ENCODE measurements at regions not wholly inside any gene's neighbourhood (a gene's known extent, or its start where the extent isn't known, plus 50 kb on each side); places are given as distances from the start of the nearest gene placed in this dataset.

- no peak overlapping the region for H3K27ac Mint-ChIP-seq (ENCODE audit: unreplicated experiment)
- no peak overlapping the region for H3K4me3 Mint-ChIP-seq (ENCODE audit: unreplicated experiment)
- H3K36me3 Mint-ChIP-seq (ENCODE audit: unreplicated experiment), result no peaks in the 10 kb centered on the region
These were observed 193.8 kb upstream of the LHX5 start for GRCh38 chr12:113665457-113665856.

GRCh38 chr12:113664224-113664681, 192.6 kb upstream of the LHX5 start:
- peaks cover 6% of the 10 kb centered on the region for H3K27me3 Mint-ChIP-seq (ENCODE audit: unreplicated experiment)

More at GRCh38 chr12:113665457-113665856, 193.8 kb upstream of the LHX5 start:
- Mint-ChIP-seq H3K9me3 (ENCODE audit: unreplicated experiment) (no peaks in the 10 kb centered on the region), H3K27me3 (ENCODE audit: unreplicated experiment) (peaks cover 6% of the 10 kb centered on the region), H3K4me1 (ENCODE audit: unreplicated experiment) (no peaks in the 10 kb centered on the region)
- TF ChIP-seq, protein P1, sequence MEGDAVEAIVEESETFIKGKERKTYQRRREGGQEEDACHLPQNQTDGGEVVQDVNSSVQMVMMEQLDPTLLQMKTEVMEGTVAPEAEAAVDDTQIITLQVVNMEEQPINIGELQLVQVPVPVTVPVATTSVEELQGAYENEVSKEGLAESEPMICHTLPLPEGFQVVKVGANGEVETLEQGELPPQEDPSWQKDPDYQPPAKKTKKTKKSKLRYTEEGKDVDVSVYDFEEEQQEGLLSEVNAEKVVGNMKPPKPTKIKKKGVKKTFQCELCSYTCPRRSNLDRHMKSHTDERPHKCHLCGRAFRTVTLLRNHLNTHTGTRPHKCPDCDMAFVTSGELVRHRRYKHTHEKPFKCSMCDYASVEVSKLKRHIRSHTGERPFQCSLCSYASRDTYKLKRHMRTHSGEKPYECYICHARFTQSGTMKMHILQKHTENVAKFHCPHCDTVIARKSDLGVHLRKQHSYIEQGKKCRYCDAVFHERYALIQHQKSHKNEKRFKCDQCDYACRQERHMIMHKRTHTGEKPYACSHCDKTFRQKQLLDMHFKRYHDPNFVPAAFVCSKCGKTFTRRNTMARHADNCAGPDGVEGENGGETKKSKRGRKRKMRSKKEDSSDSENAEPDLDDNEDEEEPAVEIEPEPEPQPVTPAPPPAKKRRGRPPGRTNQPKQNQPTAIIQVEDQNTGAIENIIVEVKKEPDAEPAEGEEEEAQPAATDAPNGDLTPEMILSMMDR (IDR thresholded peaks at IDR 0.05), result no peak
- no peak for DNase-seq (ENCODE audit: extremely low spot score, unreplicated experiment)

GRCh38 chr12:113663396-113663795, 191.7 kb upstream of the LHX5 start:
- TF ChIP-seq, protein P1 (IDR thresholded peaks at IDR 0.05), result no peak
- DNase-seq (ENCODE audit: extremely low spot score, unreplicated experiment), result no peak
- no peaks in the 10 kb centered on the region for H3K4me1 Mint-ChIP-seq (ENCODE audit: unreplicated experiment)
- no peak overlapping the region for H3K27ac Mint-ChIP-seq (ENCODE audit: unreplicated experiment)
- no peaks in the 10 kb centered on the region for H3K36me3 Mint-ChIP-seq (ENCODE audit: unreplicated experiment)
- peaks cover 2% of the 10 kb centered on the region for H3K9me3 Mint-ChIP-seq (ENCODE audit: unreplicated experiment)
- no peak overlapping the region for H3K4me3 Mint-ChIP-seq (ENCODE audit: unreplicated experiment)
- H3K27me3 Mint-ChIP-seq (ENCODE audit: unreplicated experiment), result peaks cover 6% of the 10 kb centered on the region

More at GRCh38 chr12:113664224-113664681, 192.6 kb upstream of the LHX5 start:
- Mint-ChIP-seq H3K36me3 (ENCODE audit: unreplicated experiment) (no peaks in the 10 kb centered on the region), H3K4me1 (ENCODE audit: unreplicated experiment) (no peaks in the 10 kb centered on the region), H3K27ac (ENCODE audit: unreplicated experiment) (no peak overlapping the region), H3K9me3 (ENCODE audit: unreplicated experiment) (no peaks in the 10 kb centered on the region), H3K4me3 (ENCODE audit: unreplicated experiment) (no peak overlapping the region)
- no peak for DNase-seq (ENCODE audit: extremely low spot score, unreplicated experiment)
- TF ChIP-seq, protein P1 (IDR thresholded peaks at IDR 0.05), result no peak

- H3K9me3 Mint-ChIP-seq (ENCODE audit: unreplicated experiment), result peaks cover 6% of the 10 kb centered on the region
- H3K27ac Mint-ChIP-seq (ENCODE audit: unreplicated experiment), result no peak overlapping the region
- TF ChIP-seq, protein P1 (IDR thresholded peaks at IDR 0.05), result no peak
- no peaks in the 10 kb centered on the region for H3K27me3 Mint-ChIP-seq (ENCODE audit: unreplicated experiment)
- H3K4me1 Mint-ChIP-seq (ENCODE audit: unreplicated experiment), result no peaks in the 10 kb centered on the region
- H3K4me3 Mint-ChIP-seq (ENCODE audit: unreplicated experiment), result no peak overlapping the region
- H3K36me3 Mint-ChIP-seq (ENCODE audit: unreplicated experiment), result no peaks in the 10 kb centered on the region
- no peak for DNase-seq (ENCODE audit: extremely low spot score, unreplicated experiment)
These were observed 189.3 kb upstream of the LHX5 start for GRCh38 chr12:113660936-113661335.

DNA sequence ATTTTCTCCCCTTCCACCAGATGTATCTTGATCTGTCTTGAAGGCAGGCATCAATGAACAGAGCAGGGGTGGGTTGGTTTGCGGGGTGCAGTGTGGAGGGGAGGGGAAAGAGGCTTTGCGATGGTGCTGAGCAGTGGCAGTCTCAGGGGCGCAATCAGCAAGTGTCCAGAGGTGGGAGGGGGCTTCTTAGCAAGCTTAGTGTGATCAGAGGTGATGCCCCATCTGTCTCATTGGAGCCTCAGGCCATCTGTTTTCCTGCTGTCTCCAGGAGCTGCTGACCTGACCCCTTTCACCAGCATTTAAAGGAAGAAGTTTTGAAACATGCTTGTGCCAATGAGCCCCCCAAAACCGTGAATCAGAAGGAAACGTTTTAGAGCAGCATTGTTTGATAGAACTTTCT, 187.7 kb upstream of the LHX5 start:
- TF ChIP-seq, protein P1 (IDR thresholded peaks at IDR 0.05), result no peak
- Mint-ChIP-seq H3K9me3 (ENCODE audit: unreplicated experiment) (peaks cover 6% of the 10 kb centered on the region), H3K36me3 (ENCODE audit: unreplicated experiment) (no peaks in the 10 kb centered on the region), H3K4me3 (ENCODE audit: unreplicated experiment) (no peak overlapping the region), H3K27me3 (ENCODE audit: unreplicated experiment) (no peaks in the 10 kb centered on the region), H3K27ac (ENCODE audit: unreplicated experiment) (no peak overlapping the region), H3K4me1 (ENCODE audit: unreplicated experiment) (no peaks in the 10 kb centered on the region)
- no peak for DNase-seq (ENCODE audit: extremely low spot score, unreplicated experiment)

All from osteocyte (in vitro differentiated cells).